Ovary (tissue), 7 donors: ENCODE measurements at regions not wholly inside any gene's neighbourhood (a gene's known extent, or its start where the extent isn't known, plus 50 kb on each side); places are given as distances from the start of the nearest gene placed in this dataset.

ENCODE experiments used
- DNase-seq, 5 donors: peaks; one replicate each; pipeline ENCODE4 v3.0.0-alpha.2; 2019 to 2020
- H3K27ac ChIP-seq, 2 donors: fragments of 200-600 bp; one replicate each; pipeline versions ENCODE4 v1.5.1 to v1.8.0; 2019 to 2022
- H3K27me3 ChIP-seq: fragments of 200-600 bp; one replicate; pipeline ENCODE4 v1.8.0; 2022
- H3K36me3 ChIP-seq: fragments of 200-600 bp; sonication (generic); one replicate; pipeline ENCODE4 v1.5.1; 2019
- H3K4me1 ChIP-seq: one replicate; pipeline ENCODE4 v1.8.1; 2013; ENCODE audit warnings: mild to moderate bottlenecking, moderate library complexity; ENCODE audit not compliant: insufficient read depth
- H3K4me3 ChIP-seq: fragments of 200-600 bp; sonication (generic); one replicate; pipeline ENCODE4 v1.5.1; 2017
- H3K9me3 ChIP-seq, 2 donors: fragments of 200-600 bp in 1 of 2; sonication (generic) in 1 of 2; one replicate each; pipeline versions ENCODE4 v1.5.1 to v1.8.1; 2013 to 2019; ENCODE audit warnings: mild to moderate bottlenecking in 1 of 2, moderate library complexity in 1 of 2
- EP300 ChIP-seq: sonication (generic); formaldehyde crosslinking; IDR thresholded peaks from one replicate; pipeline ENCODE4 v1.6.1; 2017; ENCODE audit warnings: antibody characterized with exemption
- POLR2A ChIP-seq: fragments of 450-650 bp; IDR thresholded peaks from one replicate; pipeline ENCODE4 v1.6.1; 2017; ENCODE audit warnings: antibody characterized with exemption, mild to moderate bottlenecking, moderate library complexity
- WGBS, 3 donors: extraction: QIAGEN DNeasy Blood & Tissue Kit in 1 of 3; methylation state at CpG; one replicate each; pipeline versions ENCODE4 v1.1.5 to v1.1.7; 2013 to 2017; 5-methylcytosine and 5-hydroxymethylcytosine counted together
- intact Hi-C, 4 donors: fragments of 100-400 bp; cut with DNase I; formaldehyde crosslinking; loops; one replicate each; pipeline versions ENCODE4 v1.11.0 to v1.15.1; 2022 to 2023
- TF ChIP-seq, protein P1 (sequence below), 3 donors: fragments of 450-650 bp in 2 of 3; fragments of 200-600 bp in 1 of 3; IDR thresholded peaks; one replicate each; pipeline versions ENCODE4 v1.5.1 to v1.8.0; 2016 to 2022; ENCODE audit warnings: antibody characterized with exemption in 3 of 3, mild to moderate bottlenecking in 1 of 3
- donor health status: DM: no; HTN: no; CAD: no; lungs with moderate emphysema.
- donor health status: DM: no; HTN: no; CAD: no.
- donor health status: Bipolar disorder and iron deficiency.
- donor health status: DM: no; HTN: no; CAD: no.
- donor health status: DM: yes; HTN: yes; CAD: no.

DNA sequence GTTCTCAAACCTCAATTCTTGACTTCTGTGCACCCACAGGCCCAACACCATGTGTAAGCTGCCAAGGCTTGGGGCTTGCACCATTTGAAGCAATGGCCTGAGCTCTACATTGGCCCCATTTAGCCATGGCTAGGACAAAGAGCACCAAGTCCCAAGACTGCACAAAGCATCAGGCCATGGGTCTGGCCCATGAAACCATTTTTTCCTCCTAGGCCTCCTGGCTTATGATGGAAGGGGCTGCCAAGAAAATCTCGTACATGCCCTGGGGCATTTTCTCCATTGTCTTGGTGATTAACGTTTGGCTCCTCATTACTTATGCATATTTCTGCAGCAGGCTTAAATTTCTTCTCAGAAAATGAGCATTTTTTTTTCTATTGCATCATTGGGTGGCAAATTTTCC lies 1128.7 kb upstream of the ADGRB3 start:
- Histone ChIP-seq H3K36me3 (no peaks in the 10 kb centered on the region), H3K4me1 (no peaks in the 10 kb centered on the region), H3K27me3 (no peaks in the 10 kb centered on the region), H3K4me3 (no peak overlapping the region), H3K9me3 (no peaks in the 10 kb centered on the region), H3K27ac (no peak overlapping the region)
- DNase-seq = no peak
- WGBS, 3 donors = 78 to 84% (median 79%) methylated on average over 2 of the region's 2 CpGs
- intact Hi-C loops = no loop called here
- TF ChIP-seq POLR2A = no peak
- no peak for TF ChIP-seq EP300
- TF ChIP-seq, protein P1, sequence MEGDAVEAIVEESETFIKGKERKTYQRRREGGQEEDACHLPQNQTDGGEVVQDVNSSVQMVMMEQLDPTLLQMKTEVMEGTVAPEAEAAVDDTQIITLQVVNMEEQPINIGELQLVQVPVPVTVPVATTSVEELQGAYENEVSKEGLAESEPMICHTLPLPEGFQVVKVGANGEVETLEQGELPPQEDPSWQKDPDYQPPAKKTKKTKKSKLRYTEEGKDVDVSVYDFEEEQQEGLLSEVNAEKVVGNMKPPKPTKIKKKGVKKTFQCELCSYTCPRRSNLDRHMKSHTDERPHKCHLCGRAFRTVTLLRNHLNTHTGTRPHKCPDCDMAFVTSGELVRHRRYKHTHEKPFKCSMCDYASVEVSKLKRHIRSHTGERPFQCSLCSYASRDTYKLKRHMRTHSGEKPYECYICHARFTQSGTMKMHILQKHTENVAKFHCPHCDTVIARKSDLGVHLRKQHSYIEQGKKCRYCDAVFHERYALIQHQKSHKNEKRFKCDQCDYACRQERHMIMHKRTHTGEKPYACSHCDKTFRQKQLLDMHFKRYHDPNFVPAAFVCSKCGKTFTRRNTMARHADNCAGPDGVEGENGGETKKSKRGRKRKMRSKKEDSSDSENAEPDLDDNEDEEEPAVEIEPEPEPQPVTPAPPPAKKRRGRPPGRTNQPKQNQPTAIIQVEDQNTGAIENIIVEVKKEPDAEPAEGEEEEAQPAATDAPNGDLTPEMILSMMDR (IDR thresholded peaks at IDR 0.05) = no peak

DNA sequence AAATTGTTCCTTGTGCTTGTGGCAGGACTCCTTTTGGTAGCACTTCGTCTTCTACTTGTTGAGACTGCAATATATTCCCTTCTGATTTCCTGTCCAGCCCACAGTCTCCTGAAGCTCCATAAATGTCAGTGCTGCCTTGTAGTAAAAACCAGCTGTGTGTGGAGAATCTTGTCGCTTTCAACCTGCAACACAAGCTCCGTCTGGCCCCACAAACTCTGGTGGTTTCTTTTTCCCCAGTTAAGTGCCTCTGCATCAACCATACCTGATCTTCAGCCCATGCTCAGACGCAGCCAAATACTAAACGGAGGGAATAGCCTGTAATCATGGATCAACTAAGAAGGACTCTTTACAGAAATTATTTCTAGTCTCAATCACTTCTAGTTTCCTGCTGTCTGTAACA lies 1133.3 kb upstream of the ADGRB3 start:
- Histone ChIP-seq H3K4me1 (no peaks in the 10 kb centered on the region), H3K4me3 (no peak overlapping the region)

DNA sequence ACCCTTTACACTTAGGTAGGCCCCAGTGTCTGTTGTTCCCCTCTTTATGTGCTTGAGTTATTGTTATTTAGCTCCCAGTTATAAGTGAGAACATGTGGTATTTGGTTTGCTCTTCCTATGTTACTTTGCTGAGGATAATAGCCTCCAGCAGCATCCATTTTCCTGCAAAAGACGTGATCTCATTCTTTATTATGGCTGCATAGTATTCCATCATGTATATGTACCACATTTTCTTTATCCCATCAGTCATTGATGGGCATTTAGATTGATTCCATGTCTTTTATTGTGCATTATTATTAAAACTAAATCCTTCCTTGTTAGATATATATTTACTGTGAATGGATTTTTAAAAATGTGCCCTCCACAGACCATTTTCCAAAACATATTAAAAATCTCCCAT lies 1137.3 kb upstream of the ADGRB3 start:
- Histone ChIP-seq H3K27ac (no peak overlapping the region), H3K36me3 (no peaks in the 10 kb centered on the region), H3K4me3 (no peak overlapping the region), H3K4me1 (no peaks in the 10 kb centered on the region), H3K9me3 (no peaks in the 10 kb centered on the region), H3K27me3 (no peaks in the 10 kb centered on the region)
- no peak for TF ChIP-seq POLR2A
- no peak for TF ChIP-seq EP300
- TF ChIP-seq, protein P1 (IDR thresholded peaks at IDR 0.05) = no peak
- DNase-seq = no peak
- intact Hi-C loops = no loop called here
- 81 to 88% (median 85%) methylated on average over 1 of the region's 1 CpG for WGBS, 3 donors

More for the DNA sequence above, 1133.3 kb upstream of the ADGRB3 start:
- WGBS, 3 donors = 27 to 28% (median 27%) methylated on average over 5 of the region's 5 CpGs
- Histone ChIP-seq H3K27me3 (no peaks in the 10 kb centered on the region), H3K27ac (no peak overlapping the region), H3K36me3 (no peaks in the 10 kb centered on the region), H3K9me3 (no peaks in the 10 kb centered on the region)
- intact Hi-C loops = no loop called here
- DNase-seq = no peak
- TF ChIP-seq, protein P1 (IDR thresholded peaks at IDR 0.05) = no peak

DNA sequence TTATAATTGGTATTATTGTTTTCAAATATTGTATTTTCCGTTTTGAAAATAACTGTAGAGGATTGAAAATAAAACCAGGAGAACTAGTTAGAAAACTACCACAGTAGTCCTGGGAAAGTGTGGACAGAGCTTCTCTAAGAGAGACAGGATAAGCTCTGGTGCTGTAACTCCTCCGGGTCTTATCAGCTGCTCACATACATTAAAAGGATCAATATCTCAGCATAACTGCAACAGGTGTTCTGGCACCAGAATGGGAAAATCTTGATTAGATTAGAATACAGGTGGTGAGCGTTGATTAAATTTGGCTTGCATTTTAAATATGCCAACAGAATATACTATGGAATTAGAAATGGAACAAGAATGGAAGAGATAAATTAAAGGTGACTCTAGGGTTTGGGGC lies 1138.9 kb upstream of the ADGRB3 start:
- Histone ChIP-seq H3K9me3 (no peaks in the 10 kb centered on the region), H3K36me3 (no peaks in the 10 kb centered on the region), H3K4me1 (no peaks in the 10 kb centered on the region), H3K27ac (no peak overlapping the region), H3K27me3 (no peaks in the 10 kb centered on the region), H3K4me3 (no peak overlapping the region)
- WGBS, 3 donors = 71 to 79% (median 72%) methylated on average over 3 of the region's 3 CpGs
- intact Hi-C loops = no loop called here
- TF ChIP-seq, protein P1 (IDR thresholded peaks at IDR 0.05) = no peak
- TF ChIP-seq EP300 (no peak), POLR2A (no peak)
- DNase-seq = no peak

DNA sequence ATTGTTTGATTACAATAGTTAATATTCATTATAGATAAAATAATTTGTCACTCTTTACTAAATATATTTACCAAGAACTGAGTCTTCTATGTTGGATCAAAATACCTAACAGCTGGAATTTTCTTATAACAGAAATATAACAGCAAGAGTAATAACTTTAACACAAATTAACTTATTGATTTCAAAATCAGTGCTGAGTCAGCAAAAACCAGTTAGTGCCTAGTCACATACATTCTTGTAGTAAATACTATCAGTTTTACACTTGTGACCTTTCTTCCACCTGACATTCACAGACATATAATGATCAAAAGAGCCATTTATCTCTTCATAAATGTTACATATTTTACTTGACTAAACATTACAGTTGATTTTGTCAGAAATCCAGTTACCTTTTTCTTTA lies 1141.4 kb upstream of the ADGRB3 start:
- no peak for DNase-seq
- Histone ChIP-seq H3K27me3 (no peaks in the 10 kb centered on the region), H3K4me1 (no peaks in the 10 kb centered on the region), H3K27ac (no peak overlapping the region), H3K36me3 (no peaks in the 10 kb centered on the region), H3K4me3 (no peak overlapping the region), H3K9me3 (no peaks in the 10 kb centered on the region)
- intact Hi-C loops = no loop called here
- TF ChIP-seq, protein P1 (IDR thresholded peaks at IDR 0.05) = no peak
